ENCODE measurements at regions not wholly inside any gene's neighbourhood (a gene's known extent, or its start where the extent isn't known, plus 50 kb on each side); places are given as distances from the start of the nearest gene placed in this dataset.

- no peak for TF ChIP-seq CTCF (IDR thresholded peaks at IDR 0.05; ENCODE audit: low read depth, low read length)
- no peak for TF ChIP-seq EZH2phosphoT487 (IDR thresholded peaks at IDR 0.05; ENCODE audit: low read depth)
Measured at GRCh38 chr15:89007989-89008388, 80.3 kb upstream of the ABHD2 start.

Measured in OCI-LY3 (cell line).